GM12873 (cell line): ENCODE measurements at regions not wholly inside any gene's neighbourhood (a gene's known extent, or its start where the extent isn't known, plus 50 kb on each side); places are given as distances from the start of the nearest gene placed in this dataset.

Experiments
- TF ChIP-seq, protein P1 (sequence below): IDR thresholded peaks from 2 replicates; pipeline ENCODE4 v1.5.1; 2012; ENCODE audit warnings: low read depth, mild to moderate bottlenecking, moderate library complexity, low read length, control low read depth; ENCODE audit not compliant: insufficient read depth; ENCODE audit errors: missing control alignments

GRCh38 chr20:23255716-23256385, 94.7 kb upstream of the NXT1 start:
- TF ChIP-seq, protein P1, sequence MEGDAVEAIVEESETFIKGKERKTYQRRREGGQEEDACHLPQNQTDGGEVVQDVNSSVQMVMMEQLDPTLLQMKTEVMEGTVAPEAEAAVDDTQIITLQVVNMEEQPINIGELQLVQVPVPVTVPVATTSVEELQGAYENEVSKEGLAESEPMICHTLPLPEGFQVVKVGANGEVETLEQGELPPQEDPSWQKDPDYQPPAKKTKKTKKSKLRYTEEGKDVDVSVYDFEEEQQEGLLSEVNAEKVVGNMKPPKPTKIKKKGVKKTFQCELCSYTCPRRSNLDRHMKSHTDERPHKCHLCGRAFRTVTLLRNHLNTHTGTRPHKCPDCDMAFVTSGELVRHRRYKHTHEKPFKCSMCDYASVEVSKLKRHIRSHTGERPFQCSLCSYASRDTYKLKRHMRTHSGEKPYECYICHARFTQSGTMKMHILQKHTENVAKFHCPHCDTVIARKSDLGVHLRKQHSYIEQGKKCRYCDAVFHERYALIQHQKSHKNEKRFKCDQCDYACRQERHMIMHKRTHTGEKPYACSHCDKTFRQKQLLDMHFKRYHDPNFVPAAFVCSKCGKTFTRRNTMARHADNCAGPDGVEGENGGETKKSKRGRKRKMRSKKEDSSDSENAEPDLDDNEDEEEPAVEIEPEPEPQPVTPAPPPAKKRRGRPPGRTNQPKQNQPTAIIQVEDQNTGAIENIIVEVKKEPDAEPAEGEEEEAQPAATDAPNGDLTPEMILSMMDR, result no peak

DNA sequence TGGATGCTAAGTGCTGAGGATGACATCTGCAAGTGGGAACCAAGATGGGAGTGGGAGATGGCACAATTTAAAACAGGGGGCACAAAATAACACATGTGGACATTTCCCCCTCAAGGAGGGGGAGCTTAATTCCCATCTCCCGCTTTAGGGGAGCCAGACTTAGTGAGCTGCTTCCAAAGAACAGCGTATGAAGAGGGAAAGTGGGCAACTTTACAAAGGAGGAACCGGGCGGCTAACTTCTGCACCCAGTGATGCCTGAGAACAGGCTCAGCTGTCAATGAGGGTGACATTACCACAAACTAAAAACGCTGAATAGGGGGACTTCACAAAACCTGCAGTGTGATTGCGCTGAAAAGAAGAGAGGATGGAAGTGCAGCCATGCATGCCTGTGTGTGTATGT, 95.5 kb upstream of the NXT1 start:
- TF ChIP-seq, protein P1, result no peak

DNA sequence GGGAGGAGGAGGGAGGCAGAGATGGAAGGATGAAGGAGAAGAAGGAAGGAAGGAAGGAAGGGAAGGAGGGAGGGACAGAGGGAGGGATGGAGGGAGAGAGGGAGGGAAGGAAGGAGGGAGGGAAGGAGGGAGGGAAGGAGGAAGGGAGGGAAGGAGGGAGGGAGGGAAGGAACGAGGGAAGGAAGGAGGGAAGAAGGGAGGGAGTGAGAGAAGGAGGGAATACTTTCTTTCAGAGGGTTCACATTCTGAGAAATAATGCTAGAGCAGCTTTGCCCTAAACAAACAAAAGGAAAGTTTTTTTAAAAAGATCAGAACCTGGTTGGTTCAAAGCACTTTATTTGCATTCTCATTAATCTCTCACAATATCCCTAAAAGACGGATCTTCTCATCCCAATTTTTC, 96.1 kb upstream of the NXT1 start:
- TF ChIP-seq, protein P1, result no peak

DNA sequence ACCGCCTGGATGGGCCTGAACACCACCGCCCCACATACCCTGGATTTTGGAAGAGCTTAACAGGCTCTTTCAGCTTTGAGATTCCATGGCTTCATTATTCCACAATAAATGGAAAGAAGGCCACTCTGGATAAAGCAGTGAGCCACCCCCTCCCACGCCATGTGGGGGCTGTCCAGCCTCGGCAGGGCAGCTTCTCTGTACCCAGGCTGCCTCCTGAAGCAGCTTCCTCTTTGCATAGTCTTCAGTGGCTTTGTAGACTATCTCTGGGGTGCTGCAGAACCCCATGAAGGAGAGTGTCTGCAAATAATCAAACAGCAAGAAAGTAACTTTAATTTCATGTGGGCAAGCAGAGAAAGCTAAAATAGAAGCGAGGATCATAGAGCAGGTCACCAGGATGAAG, 96.6 kb upstream of the NXT1 start:
- TF ChIP-seq, protein P1, result no peak

DNA sequence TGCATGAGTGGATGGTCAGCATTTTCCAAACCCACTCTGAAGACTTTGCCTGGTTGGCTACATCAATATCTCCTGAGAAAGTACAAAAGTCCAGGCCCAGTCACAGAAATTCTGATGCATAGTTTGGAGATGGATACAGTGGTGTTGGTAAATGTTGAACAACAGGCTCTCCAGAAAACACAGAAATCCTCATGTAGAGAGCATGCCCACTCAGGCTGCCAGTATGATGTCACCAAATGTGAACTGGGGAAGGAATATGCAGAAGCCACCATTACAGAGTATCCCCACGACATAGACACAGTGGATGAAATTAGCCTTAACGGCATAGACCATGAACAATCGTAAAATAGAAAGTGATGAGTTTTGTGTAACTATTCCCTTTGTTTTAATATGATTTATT, 97.1 kb upstream of the NXT1 start:
- TF ChIP-seq, protein P1, result no peak

GRCh38 chr20:23251779-23252178, 98.8 kb upstream of the NXT1 start:
- TF ChIP-seq, protein P1, result no peak

DNA sequence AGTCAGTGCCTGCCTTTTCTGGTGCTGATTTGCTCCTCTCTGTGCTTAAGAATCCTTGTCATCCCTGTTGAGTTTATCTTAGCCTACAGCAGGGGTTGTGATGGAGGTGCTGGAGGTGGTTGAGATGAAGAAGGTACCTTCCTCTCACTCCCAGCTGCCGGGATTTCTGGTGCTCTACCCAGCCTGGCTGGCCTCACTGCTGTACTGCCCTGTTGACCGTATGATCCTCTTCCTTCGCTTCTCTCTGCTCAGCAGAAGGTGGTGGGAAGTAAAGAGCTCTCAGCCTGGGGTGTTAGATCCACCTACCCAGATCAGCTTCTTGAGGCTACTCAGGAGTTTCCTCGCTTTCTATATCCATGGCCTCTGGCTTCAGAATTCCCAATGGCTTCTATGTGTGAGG, 101.0 kb upstream of the NXT1 start:
- TF ChIP-seq, protein P1, result no peak
